ENCODE measurements at regions not wholly inside any gene's neighbourhood (a gene's known extent, or its start where the extent isn't known, plus 50 kb on each side); places are given as distances from the start of the nearest gene placed in this dataset.

DNA sequence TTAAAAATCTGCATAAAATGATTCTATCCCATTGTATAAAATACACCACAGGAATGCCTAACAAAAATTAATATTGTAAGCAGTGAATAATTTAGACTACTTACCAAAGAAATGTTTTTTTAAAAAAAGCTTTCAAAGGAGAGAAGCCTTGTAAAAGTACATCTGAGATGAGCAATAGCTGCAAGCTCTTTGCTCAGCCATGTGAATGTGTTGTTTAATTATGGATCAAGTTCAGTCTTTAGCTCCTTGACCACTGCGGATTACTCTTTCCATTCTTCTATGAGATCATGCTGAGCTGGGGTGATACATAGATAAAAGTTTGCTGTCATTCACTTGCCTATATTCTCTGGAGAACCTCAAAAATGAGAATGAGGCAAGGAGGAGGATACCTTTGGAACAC, 782.4 kb upstream of the ZNF608 start:
- Histone ChIP-seq H3K36me3 (ENCODE audit: insufficient read depth, insufficient read length, low read length) (no peaks in the 10 kb centered on the region), H3K9ac (ENCODE audit: insufficient read length, low read depth) (no peak overlapping the region), H3K9me3 (ENCODE audit: insufficient read depth, low read length) (no peaks in the 10 kb centered on the region), H3K27me3 (ENCODE audit: insufficient read depth, insufficient read length) (no peaks in the 10 kb centered on the region), H3K4me3 (ENCODE audit: insufficient read length, low read depth) (no peak overlapping the region), H3K4me1 (ENCODE audit: insufficient read depth, insufficient read length) (no peaks in the 10 kb centered on the region)
- TF ChIP-seq SUZ12 (IDR thresholded peaks at IDR 0.05; ENCODE audit: extremely low read depth, insufficient read depth, insufficient read length) (no peak), YY1 (IDR thresholded peaks at IDR 0.05; ENCODE audit: insufficient read depth, insufficient read length) (no peak), ZNF274 (IDR thresholded peaks at IDR 0.05; ENCODE audit: low read depth, low read length) (no peak)
- DNase-seq (ENCODE audit: low read depth, low spot score) = no peak

DNA sequence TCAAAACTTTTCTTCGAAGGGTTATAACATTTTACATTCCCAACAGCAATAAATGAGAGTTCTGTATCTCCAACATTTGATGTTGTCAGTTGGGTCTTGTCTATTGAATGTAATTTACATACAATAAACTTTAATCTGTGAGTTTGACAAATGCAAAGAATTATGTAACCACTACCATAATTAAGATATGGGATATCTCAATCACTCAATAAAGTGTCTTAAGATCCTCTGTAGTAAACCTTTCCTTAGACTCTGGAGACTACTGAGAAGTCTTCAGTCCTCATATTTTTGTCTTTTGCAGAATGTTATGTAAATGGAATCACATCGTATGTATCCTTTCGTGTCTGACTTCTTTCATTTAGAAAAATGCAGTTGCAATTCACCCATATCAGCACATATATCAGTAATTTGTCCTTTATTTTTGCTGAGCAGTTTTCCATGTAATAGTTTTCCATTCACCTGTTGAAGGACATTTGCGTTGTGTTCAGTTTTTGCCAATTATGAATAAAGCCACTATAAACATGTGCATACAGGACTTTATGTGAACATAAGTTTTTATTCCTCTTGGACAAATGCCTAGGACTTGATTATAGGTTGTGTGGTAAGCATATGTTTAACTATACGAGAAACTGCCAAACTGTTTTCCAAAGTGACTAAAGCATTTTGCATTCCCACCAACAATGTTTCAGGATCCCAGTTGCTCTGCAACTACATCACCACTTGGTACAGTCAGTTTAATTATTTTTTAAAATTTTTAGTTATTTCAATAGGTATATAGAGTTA, 784.6 kb upstream of the ZNF608 start:
- Histone ChIP-seq H3K27me3 (ENCODE audit: insufficient read depth, insufficient read length) (no peaks in the 10 kb centered on the region), H3K9ac (ENCODE audit: insufficient read length, low read depth) (no peak overlapping the region), H3K4me3 (ENCODE audit: insufficient read length, low read depth) (no peak overlapping the region), H3K36me3 (ENCODE audit: insufficient read depth, insufficient read length, low read length) (no peaks in the 10 kb centered on the region), H3K9me3 (ENCODE audit: insufficient read depth, low read length) (no peaks in the 10 kb centered on the region), H3K4me1 (ENCODE audit: insufficient read depth, insufficient read length) (no peaks in the 10 kb centered on the region)
- no peak for DNase-seq (ENCODE audit: low read depth, low spot score)
- TF ChIP-seq ZNF274 (IDR thresholded peaks at IDR 0.05; ENCODE audit: low read depth, low read length) = no peak
- no peak for TF ChIP-seq SUZ12 (IDR thresholded peaks at IDR 0.05; ENCODE audit: extremely low read depth, insufficient read depth, insufficient read length)
- no peak for TF ChIP-seq YY1 (IDR thresholded peaks at IDR 0.05; ENCODE audit: insufficient read depth, insufficient read length)

- no peak for DNase-seq (ENCODE audit: low read depth, low spot score)
- H3K4me3 ChIP-seq (ENCODE audit: insufficient read length, low read depth) = no peak overlapping the region
- H3K4me1 ChIP-seq (ENCODE audit: insufficient read depth, insufficient read length) = no peaks in the 10 kb centered on the region
- no peaks in the 10 kb centered on the region for H3K36me3 ChIP-seq (ENCODE audit: insufficient read depth, insufficient read length, low read length)
- no peak for TF ChIP-seq SUZ12 (IDR thresholded peaks at IDR 0.05; ENCODE audit: extremely low read depth, insufficient read depth, insufficient read length)
- no peak for TF ChIP-seq ZNF274 (IDR thresholded peaks at IDR 0.05; ENCODE audit: low read depth, low read length)
- TF ChIP-seq YY1 (IDR thresholded peaks at IDR 0.05; ENCODE audit: insufficient read depth, insufficient read length) = no peak
- no peak overlapping the region for H3K9ac ChIP-seq (ENCODE audit: insufficient read length, low read depth)
- H3K9me3 ChIP-seq (ENCODE audit: insufficient read depth, low read length) = 0 out of 2 replicates have a peak, but pooled peaks cover 10% of the 10 kb centered on the region
- H3K27me3 ChIP-seq (ENCODE audit: insufficient read depth, insufficient read length) = no peaks in the 10 kb centered on the region
Measured at GRCh38 chr5:125536095-125536494, 789.7 kb upstream of the ZNF608 start.

- no peak for DNase-seq (ENCODE audit: low read depth, low spot score)
- Histone ChIP-seq H3K36me3 (ENCODE audit: insufficient read depth, insufficient read length, low read length) (no peaks in the 10 kb centered on the region), H3K4me3 (ENCODE audit: insufficient read length, low read depth) (no peak overlapping the region), H3K27me3 (ENCODE audit: insufficient read depth, insufficient read length) (no peaks in the 10 kb centered on the region), H3K4me1 (ENCODE audit: insufficient read depth, insufficient read length) (no peaks in the 10 kb centered on the region), H3K9me3 (ENCODE audit: insufficient read depth, low read length) (0 out of 2 replicates have a peak, but pooled peaks cover 10% of the 10 kb centered on the region), H3K9ac (ENCODE audit: insufficient read length, low read depth) (no peak overlapping the region)
- TF ChIP-seq YY1 (IDR thresholded peaks at IDR 0.05; ENCODE audit: insufficient read depth, insufficient read length) (no peak), ZNF274 (IDR thresholded peaks at IDR 0.05; ENCODE audit: low read depth, low read length) (no peak), SUZ12 (IDR thresholded peaks at IDR 0.05; ENCODE audit: extremely low read depth, insufficient read depth, insufficient read length) (no peak)
Measured at GRCh38 chr5:125536582-125536981, 790.1 kb upstream of the ZNF608 start.

GRCh38 chr5:125537661-125538060, 791.2 kb upstream of the ZNF608 start:
- no peak overlapping the region for H3K4me3 ChIP-seq (ENCODE audit: insufficient read length, low read depth)
- no peak overlapping the region for H3K9ac ChIP-seq (ENCODE audit: insufficient read length, low read depth)
- TF ChIP-seq ZNF274 (IDR thresholded peaks at IDR 0.05; ENCODE audit: low read depth, low read length) (no peak), YY1 (IDR thresholded peaks at IDR 0.05; ENCODE audit: insufficient read depth, insufficient read length) (no peak), SUZ12 (IDR thresholded peaks at IDR 0.05; ENCODE audit: extremely low read depth, insufficient read depth, insufficient read length) (no peak)

GRCh38 chr5:125538469-125538868, 792.0 kb upstream of the ZNF608 start:
- Histone ChIP-seq H3K4me3 (ENCODE audit: insufficient read length, low read depth) (no peak overlapping the region), H3K9me3 (ENCODE audit: insufficient read depth, low read length) (0 out of 2 replicates have a peak, but pooled peaks cover 10% of the 10 kb centered on the region), H3K9ac (ENCODE audit: insufficient read length, low read depth) (no peak overlapping the region), H3K27me3 (ENCODE audit: insufficient read depth, insufficient read length) (no peaks in the 10 kb centered on the region), H3K36me3 (ENCODE audit: insufficient read depth, insufficient read length, low read length) (no peaks in the 10 kb centered on the region), H3K4me1 (ENCODE audit: insufficient read depth, insufficient read length) (no peaks in the 10 kb centered on the region)
- no peak for TF ChIP-seq ZNF274 (IDR thresholded peaks at IDR 0.05; ENCODE audit: low read depth, low read length)
- TF ChIP-seq YY1 (IDR thresholded peaks at IDR 0.05; ENCODE audit: insufficient read depth, insufficient read length) = no peak
- TF ChIP-seq SUZ12 (IDR thresholded peaks at IDR 0.05; ENCODE audit: extremely low read depth, insufficient read depth, insufficient read length) = no peak
- DNase-seq (ENCODE audit: low read depth, low spot score) = no peak

More at GRCh38 chr5:125537661-125538060, 791.2 kb upstream of the ZNF608 start:
- H3K9me3 ChIP-seq (ENCODE audit: insufficient read depth, low read length) = 0 out of 2 replicates have a peak, but pooled peaks cover 10% of the 10 kb centered on the region
- H3K27me3 ChIP-seq (ENCODE audit: insufficient read depth, insufficient read length) = no peaks in the 10 kb centered on the region
- H3K4me1 ChIP-seq (ENCODE audit: insufficient read depth, insufficient read length) = no peaks in the 10 kb centered on the region
- no peaks in the 10 kb centered on the region for H3K36me3 ChIP-seq (ENCODE audit: insufficient read depth, insufficient read length, low read length)
- DNase-seq (ENCODE audit: low read depth, low spot score) = no peak

DNA sequence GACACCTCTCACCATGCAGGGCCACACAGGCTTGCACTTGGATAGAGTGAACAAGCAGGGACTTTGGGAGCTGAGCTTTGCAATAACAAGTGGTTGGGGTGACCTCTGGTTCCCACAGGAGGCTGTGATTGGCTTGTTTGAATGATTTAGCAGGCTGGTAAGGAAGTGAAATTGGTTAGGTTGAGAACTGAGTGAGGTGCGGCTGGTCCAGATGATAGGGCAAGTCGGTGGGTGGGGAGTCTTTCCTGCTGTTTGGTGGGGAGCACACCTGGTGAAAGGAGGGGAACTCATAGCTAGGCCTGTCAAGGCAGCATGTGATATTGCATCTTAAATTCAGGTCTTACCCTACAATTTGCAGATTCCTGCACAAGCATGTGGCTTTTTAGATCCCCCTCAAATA, 794.6 kb upstream of the ZNF608 start:
- Histone ChIP-seq H3K9me3 (ENCODE audit: insufficient read depth, low read length) (0 out of 2 replicates have a peak, but pooled peaks cover 10% of the 10 kb centered on the region), H3K27me3 (ENCODE audit: insufficient read depth, insufficient read length) (no peaks in the 10 kb centered on the region), H3K4me1 (ENCODE audit: insufficient read depth, insufficient read length) (no peaks in the 10 kb centered on the region), H3K4me3 (ENCODE audit: insufficient read length, low read depth) (no peak overlapping the region), H3K36me3 (ENCODE audit: insufficient read depth, insufficient read length, low read length) (no peaks in the 10 kb centered on the region), H3K9ac (ENCODE audit: insufficient read length, low read depth) (no peak overlapping the region)
- TF ChIP-seq ZNF274 (IDR thresholded peaks at IDR 0.05; ENCODE audit: low read depth, low read length) = no peak
- DNase-seq (ENCODE audit: low read depth, low spot score) = no peak
